WTC11 (cell line): ENCODE measurements at regions not wholly inside any gene's neighbourhood (a gene's known extent, or its start where the extent isn't known, plus 50 kb on each side); places are given as distances from the start of the nearest gene placed in this dataset.

Source experiments
- ATAC-seq: fragments of 200-7000 bp; cut with Tn5 transposase; 2 replicates; pipeline ENCODE4 v1.10.0; 2021; ENCODE audit warnings: mild to moderate bottlenecking, moderate library complexity
- CTCF ChIA-PET: fragments of 300-600 bp; sonication (Branson Sonifier 250); formaldehyde crosslinking; loops from one replicate; lab custom pipeline; 2021; ENCODE audit warnings: antibody characterized with exemption; lab: Charles Lee
- POLR2A ChIA-PET: fragments of 350-600 bp; sonication (Branson Sonifier 250); formaldehyde crosslinking; loops from one replicate; lab custom pipeline; 2021; ENCODE audit warnings: antibody characterized with exemption; lab: Charles Lee
- DNase-seq: peaks from one replicate; pipeline ENCODE4 v3.0.0; 2021; ENCODE audit warnings: low spot score
- H3K27ac Mint-ChIP-seq: 2 replicates; pipeline ENCODE4 v1.8.0; 2021; ENCODE audit warnings: mixed read lengths
- H3K27me3 Mint-ChIP-seq: 2 replicates; pipeline ENCODE4 v1.8.0; 2021; ENCODE audit warnings: low read depth, mild to moderate bottlenecking, moderate library complexity, mixed read lengths
- H3K36me3 Mint-ChIP-seq: 2 replicates; pipeline ENCODE4 v1.8.0; 2021; ENCODE audit warnings: mixed read lengths
- H3K4me1 Mint-ChIP-seq: 2 replicates; pipeline ENCODE4 v1.8.0; 2022; ENCODE audit warnings: mixed read lengths
- H3K4me3 Mint-ChIP-seq: 2 replicates; pipeline ENCODE4 v1.8.0; 2021; ENCODE audit warnings: mild to moderate bottlenecking, moderate library complexity, mixed read lengths
- H3K9me3 Mint-ChIP-seq: 2 replicates; pipeline ENCODE4 v1.8.0; 2021; ENCODE audit warnings: mixed read lengths
- AFF4 ChIP-seq: sonication (generic); formaldehyde crosslinking; IDR thresholded peaks from 2 replicates; pipeline ENCODE4 v1.8.1; 2023; ENCODE audit warnings: mild to moderate bottlenecking, missing genetic modification reagents, borderline replicate concordance
- CBFB ChIP-seq: sonication (generic); formaldehyde crosslinking; IDR thresholded peaks from 2 replicates; pipeline ENCODE4 v1.8.1; 2022; ENCODE audit warnings: mild to moderate bottlenecking, low read depth, missing genetic modification reagents
- CREM ChIP-seq: sonication (generic); formaldehyde crosslinking; IDR thresholded peaks from 2 replicates; pipeline ENCODE4 v1.8.1; 2022; ENCODE audit warnings: mild to moderate bottlenecking, missing genetic modification reagents, moderate library complexity
- ERG ChIP-seq: fragments of 250-450 bp; sonication (Bioruptor Pico); IDR thresholded peaks from 2 replicates; pipeline ENCODE4 v1.8.0; 2021; ENCODE audit warnings: mild to moderate bottlenecking
- ESRRA ChIP-seq: sonication (generic); formaldehyde crosslinking; IDR thresholded peaks from 2 replicates; pipeline ENCODE4 v1.8.1; 2022; ENCODE audit warnings: mild to moderate bottlenecking, missing genetic modification reagents, borderline replicate concordance
- FOXK1 ChIP-seq: sonication (generic); formaldehyde crosslinking; IDR thresholded peaks from 2 replicates; pipeline ENCODE4 v1.8.0; 2022; ENCODE audit warnings: mild to moderate bottlenecking, moderate library complexity, missing genetic modification reagents
- HMGA2 ChIP-seq: fragments of 250-450 bp; sonication (Bioruptor Pico); IDR thresholded peaks from 2 replicates; pipeline ENCODE4 v1.4.0; 2021; ENCODE audit warnings: mild to moderate bottlenecking, moderate library complexity
- JAZF1 ChIP-seq: fragments of 250-450 bp; sonication (Bioruptor Pico); IDR thresholded peaks from 2 replicates; pipeline ENCODE4 v1.9.0; 2021; ENCODE audit warnings: moderate library complexity, mild to moderate bottlenecking, inconsistent platforms
- JUN ChIP-seq: sonication (generic); formaldehyde crosslinking; IDR thresholded peaks from 2 replicates; pipeline ENCODE4 v1.8.0; 2023; ENCODE audit warnings: mild to moderate bottlenecking, missing genetic modification reagents
- NFATC4 ChIP-seq: fragments of 250-450 bp; sonication (Bioruptor Pico); IDR thresholded peaks from 2 replicates; pipeline ENCODE4 v1.9.0; 2021; ENCODE audit warnings: mild to moderate bottlenecking
- NFE2L1 ChIP-seq: sonication (generic); formaldehyde crosslinking; IDR thresholded peaks from 2 replicates; pipeline ENCODE4 v1.8.1; 2023; ENCODE audit warnings: missing genetic modification reagents
- SOX15 ChIP-seq: fragments of 250-450 bp; sonication (Bioruptor Pico); IDR thresholded peaks from 2 replicates; pipeline ENCODE4 v1.9.0; 2021; ENCODE audit warnings: mild to moderate bottlenecking
- ZMAT4 ChIP-seq: fragments of 250-450 bp; sonication (Bioruptor Pico); IDR thresholded peaks from 2 replicates; pipeline ENCODE4 v1.9.0; 2021; ENCODE audit warnings: mild to moderate bottlenecking
- ZNF423 ChIP-seq: fragments of 250-450 bp; sonication (Bioruptor Pico); IDR thresholded peaks from 2 replicates; pipeline ENCODE4 v2.1.2; 2022; ENCODE audit warnings: mild to moderate bottlenecking, moderate library complexity
- ZNF512 ChIP-seq: sonication (generic); formaldehyde crosslinking; IDR thresholded peaks from 2 replicates; pipeline ENCODE4 v1.8.1; 2022; ENCODE audit warnings: missing genetic modification reagents, borderline replicate concordance
- ZNF532 ChIP-seq: fragments of 250-450 bp; sonication (Bioruptor Pico); IDR thresholded peaks from 2 replicates; pipeline ENCODE4 v1.9.0; 2021; ENCODE audit warnings: mild to moderate bottlenecking, borderline replicate concordance

GRCh38 chr3:105077060-105077822, 289.5 kb upstream of the ALCAM start (continued):
- TF ChIP-seq HMGA2 (CRISPR knock-in tag) (no peak), CREM (CRISPR knock-in tag) (no peak), AFF4 (CRISPR knock-in tag) (no peak)

- ATAC-seq (no peak), DNase-seq (no peak)
- Mint-ChIP-seq H3K9me3 (peaks cover 20% of the 10 kb centered on the region), H3K36me3 (peaks cover 14% of the 10 kb centered on the region), H3K27ac (no peak overlapping the region), H3K27me3 (no peaks in the 10 kb centered on the region), H3K4me3 (no peak overlapping the region), H3K4me1 (no peaks in the 10 kb centered on the region)
- TF ChIP-seq ZMAT4 (no peak), CBFB (no peak), JUN (no peak), SOX15 (CRISPR knock-in tag) (no peak), ZNF532 (CRISPR knock-in tag) (no peak), FOXK1 (CRISPR knock-in tag) (no peak), NFATC4 (CRISPR knock-in tag) (no peak), ZNF512 (CRISPR knock-in tag) (no peak), NFE2L1 (no peak), ZNF423 (CRISPR knock-in tag) (no peak), JAZF1 (no peak), ERG (CRISPR knock-in tag) (no peak), ESRRA (CRISPR knock-in tag) (no peak)
- CTCF ChIA-PET, result no interaction called here
- POLR2A ChIA-PET, result no interaction called here
These were observed 282.8 kb upstream of the ALCAM start for GRCh38 chr3:105083945-105084344.
